ENCODE measurements at regions not wholly inside any gene's neighbourhood (a gene's known extent, or its start where the extent isn't known, plus 50 kb on each side); places are given as distances from the start of the nearest gene placed in this dataset.

GRCh38 chr2:104518256-104518655 lies 335.7 kb upstream of the POU3F3 start:
- no peak for DNase-seq (ENCODE audit: extremely low read depth, low read depth)
- TF ChIP-seq, protein P1, sequence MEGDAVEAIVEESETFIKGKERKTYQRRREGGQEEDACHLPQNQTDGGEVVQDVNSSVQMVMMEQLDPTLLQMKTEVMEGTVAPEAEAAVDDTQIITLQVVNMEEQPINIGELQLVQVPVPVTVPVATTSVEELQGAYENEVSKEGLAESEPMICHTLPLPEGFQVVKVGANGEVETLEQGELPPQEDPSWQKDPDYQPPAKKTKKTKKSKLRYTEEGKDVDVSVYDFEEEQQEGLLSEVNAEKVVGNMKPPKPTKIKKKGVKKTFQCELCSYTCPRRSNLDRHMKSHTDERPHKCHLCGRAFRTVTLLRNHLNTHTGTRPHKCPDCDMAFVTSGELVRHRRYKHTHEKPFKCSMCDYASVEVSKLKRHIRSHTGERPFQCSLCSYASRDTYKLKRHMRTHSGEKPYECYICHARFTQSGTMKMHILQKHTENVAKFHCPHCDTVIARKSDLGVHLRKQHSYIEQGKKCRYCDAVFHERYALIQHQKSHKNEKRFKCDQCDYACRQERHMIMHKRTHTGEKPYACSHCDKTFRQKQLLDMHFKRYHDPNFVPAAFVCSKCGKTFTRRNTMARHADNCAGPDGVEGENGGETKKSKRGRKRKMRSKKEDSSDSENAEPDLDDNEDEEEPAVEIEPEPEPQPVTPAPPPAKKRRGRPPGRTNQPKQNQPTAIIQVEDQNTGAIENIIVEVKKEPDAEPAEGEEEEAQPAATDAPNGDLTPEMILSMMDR (IDR thresholded peaks at IDR 0.05; ENCODE audit: low read depth, low read length, missing control alignments) = no peak
- H3K4me3 ChIP-seq (replicated peaks; ENCODE audit: low read depth, low read length) = no peak overlapping the region

DNA sequence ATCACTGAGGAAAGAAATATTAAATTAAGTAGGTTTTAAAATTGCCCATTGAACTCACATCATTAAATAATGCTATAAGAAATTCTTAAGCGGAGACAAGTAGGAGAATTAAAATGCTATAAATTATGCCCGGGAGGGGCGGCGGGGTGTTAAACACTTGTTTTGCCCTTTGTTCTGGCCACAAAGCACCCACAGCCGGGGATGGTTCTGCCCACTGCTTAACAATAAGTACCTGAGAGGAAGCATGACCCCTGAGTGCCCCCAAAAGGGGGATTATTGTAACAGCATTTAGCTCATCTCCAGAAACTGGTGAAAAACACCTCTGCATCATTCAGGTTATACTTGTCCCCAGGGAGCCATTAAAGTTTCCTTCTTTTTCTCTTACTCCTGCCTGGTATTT lies 332.7 kb upstream of the POU3F3 start:
- H3K4me3 ChIP-seq (replicated peaks; ENCODE audit: low read depth, low read length) = no peak overlapping the region
- no peak for DNase-seq (ENCODE audit: extremely low read depth, low read depth)
- TF ChIP-seq, protein P1 (IDR thresholded peaks at IDR 0.05; ENCODE audit: low read depth, low read length, missing control alignments) = no peak

- H3K4me3 ChIP-seq (replicated peaks; ENCODE audit: low read depth, low read length) = no peak overlapping the region
- no peak for DNase-seq (ENCODE audit: extremely low read depth, low read depth)
- TF ChIP-seq, protein P1 (IDR thresholded peaks at IDR 0.05; ENCODE audit: low read depth, low read length, missing control alignments) = no peak
Measured at GRCh38 chr2:104523921-104524320, 330.0 kb upstream of the POU3F3 start.

DNA sequence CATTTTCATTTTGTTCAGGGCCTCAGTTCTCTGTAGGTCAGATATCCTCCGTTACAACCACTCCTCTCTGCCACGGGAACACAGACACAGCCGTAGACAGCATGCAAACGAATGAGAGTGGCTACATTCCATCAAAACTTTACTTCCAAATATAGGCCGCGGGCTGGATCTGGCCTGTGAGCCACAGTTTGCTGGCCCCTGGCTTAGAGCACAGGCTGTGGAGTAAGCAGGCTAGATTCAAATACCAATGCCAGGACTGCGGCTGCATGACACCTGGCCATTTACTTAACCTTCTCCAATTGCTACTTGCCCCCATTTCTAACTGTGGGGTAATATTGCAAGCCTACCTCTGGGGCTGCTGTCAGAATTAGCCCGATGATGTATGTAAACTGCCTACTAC lies 325.8 kb upstream of the POU3F3 start:
- TF ChIP-seq, protein P1 (IDR thresholded peaks at IDR 0.05; ENCODE audit: low read depth, low read length, missing control alignments) = no peak
- no peak overlapping the region for H3K4me3 ChIP-seq (replicated peaks; ENCODE audit: low read depth, low read length)
- no peak for DNase-seq (ENCODE audit: extremely low read depth, low read depth)

- no peak for DNase-seq (ENCODE audit: extremely low read depth, low read depth)
- TF ChIP-seq, protein P1 (IDR thresholded peaks at IDR 0.05; ENCODE audit: low read depth, low read length, missing control alignments) = no peak
- no peak overlapping the region for H3K4me3 ChIP-seq (replicated peaks; ENCODE audit: low read depth, low read length)
Measured at GRCh38 chr2:104531122-104531521, 322.8 kb upstream of the POU3F3 start.

- TF ChIP-seq, protein P1 (IDR thresholded peaks at IDR 0.05; ENCODE audit: low read depth, low read length, missing control alignments) = no peak
- DNase-seq (ENCODE audit: extremely low read depth, low read depth) = no peak
- no peak overlapping the region for H3K4me3 ChIP-seq (replicated peaks; ENCODE audit: low read depth, low read length)
Measured at GRCh38 chr2:104537116-104537515, 316.8 kb upstream of the POU3F3 start.

DNA sequence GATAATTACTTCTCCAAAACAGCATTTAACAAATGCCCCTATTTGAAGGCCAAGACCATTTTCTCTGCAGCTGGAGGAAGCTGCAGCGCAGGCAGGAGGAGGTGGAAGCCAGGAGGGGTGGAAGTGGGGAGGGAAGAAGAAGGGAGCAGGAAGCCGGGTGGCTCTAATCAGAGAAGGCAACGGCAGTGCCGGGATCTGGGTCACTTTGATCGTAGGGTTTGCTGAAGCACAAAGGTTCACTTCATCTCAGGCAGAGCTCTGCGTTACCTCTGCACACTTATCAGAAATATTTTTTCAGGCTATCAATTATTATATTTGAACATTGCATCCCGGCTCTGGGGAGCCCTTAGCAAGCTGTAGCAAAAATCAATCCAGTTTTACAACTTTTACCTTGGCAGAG lies 315.8 kb upstream of the POU3F3 start:
- DNase-seq (ENCODE audit: extremely low read depth, low read depth) = no peak
- TF ChIP-seq, protein P1 (IDR thresholded peaks at IDR 0.05; ENCODE audit: low read depth, low read length, missing control alignments) = no peak
- no peak overlapping the region for H3K4me3 ChIP-seq (replicated peaks; ENCODE audit: low read depth, low read length)

All from HFF-Myc (cell line).